Loucy (cell line): ENCODE measurements at regions not wholly inside any gene's neighbourhood (a gene's known extent, or its start where the extent isn't known, plus 50 kb on each side); places are given as distances from the start of the nearest gene placed in this dataset.

ENCODE experiments used
- H2AFZ ChIP-seq: fragments of 200-600 bp; sonication (generic); 2 replicates; pipeline ENCODE4 v1.6.0; 2016; ENCODE audit warnings: antibody characterized with exemption, mild to moderate bottlenecking, low read length, moderate library complexity
- H3F3A ChIP-seq: fragments of 200-600 bp; 2 replicates; pipeline ENCODE4 v1.6.0; 2016; ENCODE audit warnings: antibody characterized with exemption, low read depth, mild to moderate bottlenecking
- H3K27me3 ChIP-seq: fragments of 200-600 bp; sonication (generic); 2 replicates; pipeline ENCODE4 v1.6.1; 2014; ENCODE audit warnings: low read length, mild to moderate bottlenecking; ENCODE audit not compliant: insufficient read depth, poor library complexity, severe bottlenecking
- H3K36me3 ChIP-seq: fragments of 200-600 bp; sonication (generic); 2 replicates; pipeline ENCODE4 v1.6.1; 2016; ENCODE audit warnings: low read length; ENCODE audit not compliant: insufficient read depth
- H3K4me1 ChIP-seq: fragments of 200-600 bp; sonication (generic); 2 replicates; pipeline ENCODE4 v1.5.1; 2014; ENCODE audit warnings: low read length, mild to moderate bottlenecking; ENCODE audit not compliant: insufficient read depth, poor library complexity, severe bottlenecking
- H3K4me2 ChIP-seq: fragments of 200-600 bp; sonication (generic); 2 replicates; pipeline ENCODE4 v1.6.0; 2014; ENCODE audit warnings: antibody characterized with exemption, low read length, low read depth, mild to moderate bottlenecking; ENCODE audit not compliant: poor library complexity, severe bottlenecking
- H3K4me3 ChIP-seq: fragments of 200-600 bp; sonication (generic); 2 replicates; pipeline ENCODE4 v1.5.1; 2014; ENCODE audit warnings: low read length, mild to moderate bottlenecking, mixed read lengths; ENCODE audit not compliant: poor library complexity, severe bottlenecking
- H3K79me2 ChIP-seq: fragments of 200-600 bp; sonication (generic); 2 replicates; pipeline ENCODE4 v1.6.1; 2014; ENCODE audit warnings: low read length; ENCODE audit not compliant: insufficient read depth
- H3K9ac ChIP-seq: fragments of 200-600 bp; sonication (generic); 2 replicates; pipeline ENCODE4 v1.6.0; 2014; ENCODE audit warnings: mild to moderate bottlenecking, low read depth, low read length, moderate library complexity; ENCODE audit not compliant: poor library complexity, severe bottlenecking
- H3K9me2 ChIP-seq: fragments of 200-600 bp; sonication (generic); replicated peaks from 2 replicates; pipeline ENCODE4 v1.6.1; 2016; ENCODE audit warnings: low read depth, low read length, mixed read lengths
- H3K9me3 ChIP-seq: fragments of 200-600 bp; sonication (generic); 2 replicates; pipeline ENCODE4 v1.6.1; 2014; ENCODE audit warnings: mild to moderate bottlenecking, antibody characterized with exemption, low read length, low read depth; ENCODE audit not compliant: insufficient read depth
- H4K20me1 ChIP-seq: fragments of 200-600 bp; sonication (generic); 2 replicates; pipeline ENCODE4 v1.6.0; 2014; ENCODE audit warnings: antibody characterized with exemption, low read length, mild to moderate bottlenecking; ENCODE audit not compliant: insufficient read depth, poor library complexity, severe bottlenecking
- CTCF ChIP-seq: fragments of 200-600 bp; sonication (generic); conservative IDR thresholded peaks from 2 replicates; pipeline ENCODE4 v1.5.1; 2014; ENCODE audit warnings: mild to moderate bottlenecking, antibody characterized with exemption, low read length
- EZH2phosphoT487 ChIP-seq: fragments of 200-600 bp; IDR thresholded peaks from 2 replicates; pipeline ENCODE4 v1.6.1; 2018; ENCODE audit warnings: antibody characterized with exemption, mild to moderate bottlenecking, moderate library complexity, borderline replicate concordance

GRCh38 chr21:18759267-18759666, 355.7 kb upstream of the TMPRSS15 start:
- no peaks in the 10 kb centered on the region for H3K27me3 ChIP-seq
- no peaks in the 10 kb centered on the region for H3K9me2 ChIP-seq
- H3K4me1 ChIP-seq: no peaks in the 10 kb centered on the region
- H3K4me2 ChIP-seq: no peak overlapping the region
- no peak overlapping the region for H3K9ac ChIP-seq
- TF ChIP-seq EZH2phosphoT487: no peak
- no peaks in the 10 kb centered on the region for H3K79me2 ChIP-seq
- H3K4me3 ChIP-seq: no peak overlapping the region
- H3F3A ChIP-seq: no peaks in the 10 kb centered on the region
- H2AFZ ChIP-seq: no peak overlapping the region
- H3K36me3 ChIP-seq: no peaks in the 10 kb centered on the region
- H4K20me1 ChIP-seq: no peaks in the 10 kb centered on the region
- H3K9me3 ChIP-seq: no peaks in the 10 kb centered on the region; the same call in 1 of the 2 replicates

- Histone ChIP-seq H3K4me3 (no peak overlapping the region), H3F3A (no peaks in the 10 kb centered on the region), H4K20me1 (no peaks in the 10 kb centered on the region), H3K79me2 (no peaks in the 10 kb centered on the region), H3K27me3 (no peaks in the 10 kb centered on the region), H3K4me2 (no peak overlapping the region), H3K9ac (no peak overlapping the region), H3K9me2 (no peaks in the 10 kb centered on the region), H3K36me3 (no peaks in the 10 kb centered on the region), H2AFZ (no peak overlapping the region), H3K9me3 (no peaks in the 10 kb centered on the region; the same call in 1 of the 2 replicates), H3K4me1 (no peaks in the 10 kb centered on the region)
- TF ChIP-seq EZH2phosphoT487 (no peak), CTCF (no peak)
Measured at GRCh38 chr21:18759751-18760161, 356.2 kb upstream of the TMPRSS15 start.

- H3K27me3 ChIP-seq: no peaks in the 10 kb centered on the region
- TF ChIP-seq EZH2phosphoT487 (no peak), CTCF (no peak)
- no peak overlapping the region for H2AFZ ChIP-seq
- no peaks in the 10 kb centered on the region for H3F3A ChIP-seq
- H4K20me1 ChIP-seq: no peaks in the 10 kb centered on the region
- no peaks in the 10 kb centered on the region for H3K4me1 ChIP-seq
- no peaks in the 10 kb centered on the region for H3K79me2 ChIP-seq
- no peaks in the 10 kb centered on the region for H3K36me3 ChIP-seq
- no peak overlapping the region for H3K4me3 ChIP-seq
- H3K9ac ChIP-seq: no peak overlapping the region
- H3K9me2 ChIP-seq: no peaks in the 10 kb centered on the region
- no peak overlapping the region for H3K4me2 ChIP-seq
- no peaks in the 10 kb centered on the region; the same call in 1 of the 2 replicates for H3K9me3 ChIP-seq
Measured at GRCh38 chr21:18760247-18760646, 356.7 kb upstream of the TMPRSS15 start.

GRCh38 chr21:18764720-18765119, 361.1 kb upstream of the TMPRSS15 start:
- no peak overlapping the region for H3K9ac ChIP-seq
- H3K9me3 ChIP-seq: no peaks in the 10 kb centered on the region; the same call in 1 of the 2 replicates
- no peaks in the 10 kb centered on the region for H3K9me2 ChIP-seq
- H3F3A ChIP-seq: no peaks in the 10 kb centered on the region
- TF ChIP-seq CTCF (no peak), EZH2phosphoT487 (no peak)
- no peak overlapping the region for H3K4me3 ChIP-seq
- no peaks in the 10 kb centered on the region for H3K27me3 ChIP-seq
- H3K79me2 ChIP-seq: no peaks in the 10 kb centered on the region
- no peak overlapping the region for H2AFZ ChIP-seq
- no peaks in the 10 kb centered on the region for H4K20me1 ChIP-seq
- H3K36me3 ChIP-seq: no peaks in the 10 kb centered on the region
- no peak overlapping the region for H3K4me2 ChIP-seq
- no peaks in the 10 kb centered on the region for H3K4me1 ChIP-seq
